CD4-positive, alpha-beta T cell treated with Interleukin-17A for 1 hour (primary cell): ENCODE measurements at regions not wholly inside any gene's neighbourhood (a gene's known extent, or its start where the extent isn't known, plus 50 kb on each side); places are given as distances from the start of the nearest gene placed in this dataset.
"Not testable (repeated sequence)": the region's sequence is repeated elsewhere in the genome, so short reads cannot be mapped to it uniquely, and the experiment has no call there.

Source experiments
- DNase-seq: peaks from one replicate; pipeline ENCODE4 v3.0.0-alpha.2; 2020

GRCh38 chr2:21194147-21194546 is 70.4 kb downstream of the TDRD15 start:
- no peak for DNase-seq

- DNase-seq, result no peak
Measured at GRCh38 chr2:21194858-21195271, 71.1 kb downstream of the TDRD15 start.

GRCh38 chr2:21195326-21195725 is 71.6 kb downstream of the TDRD15 start:
- DNase-seq, result no peak

DNA sequence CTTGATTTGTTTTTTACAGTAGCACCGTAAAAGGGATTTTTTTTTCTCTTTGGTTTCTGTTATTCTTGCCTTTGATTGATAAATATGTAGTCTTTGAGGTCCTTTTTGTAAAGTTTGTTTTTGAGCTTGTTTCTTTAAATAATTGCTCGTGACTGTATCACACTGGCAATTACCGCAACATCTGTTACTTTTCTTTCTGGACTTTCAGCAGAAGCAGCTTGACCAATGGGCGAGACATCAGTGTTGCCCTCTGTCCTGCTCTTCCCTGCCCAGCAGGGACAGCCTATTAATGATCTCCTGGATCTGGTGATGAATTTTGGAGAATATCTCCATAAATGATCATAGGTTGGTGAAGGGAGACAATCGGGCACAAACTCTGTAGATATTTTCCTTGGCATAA is 74.9 kb downstream of the TDRD15 start:
- DNase-seq, result no peak

- no peak for DNase-seq
Measured at GRCh38 chr2:21203976-21204375, 80.2 kb downstream of the TDRD15 start.

GRCh38 chr2:21214085-21214484 is 90.3 kb downstream of the TDRD15 start:
- DNase-seq, result not testable (repeated sequence)

DNA sequence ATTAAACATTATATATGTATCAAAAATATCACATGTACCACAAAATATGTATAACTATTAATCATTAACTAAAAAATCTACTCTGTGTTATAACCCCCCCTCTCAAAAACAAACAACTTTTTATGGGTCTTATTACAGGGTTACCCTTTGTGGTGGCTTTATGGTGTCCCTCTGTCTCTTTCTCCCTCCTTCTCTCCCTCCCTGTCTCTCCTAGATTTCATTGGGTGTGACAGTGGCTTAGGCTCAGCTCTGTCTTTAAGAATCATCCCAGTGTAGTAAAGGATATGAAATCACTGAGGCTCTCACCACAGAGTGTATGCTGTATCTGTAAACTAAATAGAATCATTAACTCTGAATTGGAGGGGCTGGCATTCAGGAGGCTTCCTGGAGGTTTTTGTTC is 93.7 kb downstream of the TDRD15 start:
- no peak for DNase-seq

DNA sequence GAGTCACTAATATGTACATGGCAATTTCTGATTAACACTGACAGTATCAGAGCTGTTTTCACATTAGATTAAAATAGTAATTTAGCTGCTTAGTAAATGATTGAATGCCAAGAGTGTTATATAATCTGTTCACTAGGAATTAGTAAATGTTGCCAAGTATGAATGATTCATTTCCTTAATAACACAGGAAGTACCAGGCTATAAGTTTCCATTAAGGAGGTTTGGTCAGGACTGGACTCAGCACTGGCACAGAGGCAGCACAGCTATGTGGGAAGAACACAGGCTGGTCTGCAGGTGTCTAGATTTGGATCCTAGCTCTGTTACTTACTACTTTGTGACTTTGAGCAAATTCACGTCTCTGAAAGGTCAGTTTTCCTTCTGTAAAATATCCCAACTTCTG is 97.2 kb downstream of the TDRD15 start:
- DNase-seq, result no peak

- no peak for DNase-seq
Measured at GRCh38 chr2:21223618-21224017, 99.8 kb downstream of the TDRD15 start.

DNA sequence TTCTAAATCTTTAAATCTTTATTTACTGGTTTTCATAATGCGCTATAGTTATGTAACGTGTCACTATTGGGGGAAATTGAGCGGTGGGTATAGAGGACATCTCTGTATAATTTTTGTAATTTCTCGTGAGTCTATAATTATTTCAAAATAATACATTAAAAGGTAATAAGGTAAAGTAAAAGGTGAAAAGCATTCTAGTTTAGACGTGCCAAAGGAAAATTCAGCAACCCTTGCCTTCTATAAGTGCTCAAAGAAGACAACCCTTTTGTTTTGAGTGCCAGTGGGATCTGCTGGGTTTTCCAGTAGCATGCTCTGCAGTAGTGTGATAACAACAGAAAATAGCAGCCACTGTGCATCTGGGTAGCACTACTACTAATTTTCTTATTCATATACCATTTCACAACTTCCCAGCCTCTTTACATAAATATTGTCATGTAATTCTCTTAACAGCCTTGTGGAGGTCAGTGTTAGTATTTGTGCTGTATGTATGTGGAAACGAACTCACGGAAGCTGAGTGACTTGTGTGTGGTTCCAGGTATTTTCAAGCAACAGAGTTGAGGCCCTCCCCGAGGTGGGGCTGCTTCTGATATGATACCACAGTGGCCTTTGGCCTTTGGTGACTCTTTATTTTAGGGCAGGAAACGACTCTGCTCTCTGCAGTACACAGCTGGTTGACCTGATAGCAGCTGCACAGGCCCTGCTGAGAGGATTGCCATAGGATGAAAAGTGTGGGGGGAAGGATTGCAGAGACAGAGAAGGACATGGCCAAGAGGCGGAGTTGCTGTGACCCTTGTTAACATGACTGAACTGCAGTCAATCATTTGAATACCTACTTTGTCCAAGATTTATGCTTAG is 104.5 kb downstream of the TDRD15 start:
- no peak for DNase-seq

DNA sequence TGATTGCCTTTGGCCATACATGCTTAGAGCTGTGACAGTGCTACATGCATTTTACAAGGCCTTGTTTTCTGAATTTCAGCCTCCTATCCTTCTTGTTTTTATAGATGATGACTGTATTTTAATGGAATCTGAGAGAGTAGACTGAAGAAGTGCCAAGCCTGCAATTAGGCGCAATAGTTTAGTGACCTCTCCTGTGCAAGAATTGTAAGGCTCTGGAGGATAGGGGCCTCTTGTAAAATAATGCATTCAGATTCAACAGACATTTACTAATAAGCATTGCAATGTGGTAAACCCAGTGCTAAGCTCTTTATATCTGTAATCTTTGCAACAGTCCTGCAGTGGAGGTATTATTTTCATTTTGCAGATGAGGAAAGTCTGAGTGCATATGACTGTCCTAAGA is 105.5 kb downstream of the TDRD15 start:
- no peak for DNase-seq

DNA sequence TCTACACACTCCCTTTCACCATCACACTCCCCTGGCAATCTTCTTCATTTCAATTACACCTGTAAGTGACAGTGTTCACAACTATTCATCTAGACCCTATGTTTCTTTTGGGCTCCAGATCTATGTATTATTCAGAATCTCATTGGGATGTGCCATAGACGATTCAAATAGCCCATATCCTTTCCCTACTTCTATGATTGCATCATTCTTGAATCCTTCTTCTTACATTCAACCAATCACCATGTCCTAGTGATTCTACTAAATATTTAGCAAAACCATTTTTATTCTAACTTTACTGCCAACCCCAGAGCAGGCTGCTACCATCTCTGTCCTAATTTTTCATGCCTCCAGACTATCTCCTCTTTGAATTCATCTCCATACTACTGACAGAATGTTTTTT is 106.4 kb downstream of the TDRD15 start:
- DNase-seq, result no peak

DNA sequence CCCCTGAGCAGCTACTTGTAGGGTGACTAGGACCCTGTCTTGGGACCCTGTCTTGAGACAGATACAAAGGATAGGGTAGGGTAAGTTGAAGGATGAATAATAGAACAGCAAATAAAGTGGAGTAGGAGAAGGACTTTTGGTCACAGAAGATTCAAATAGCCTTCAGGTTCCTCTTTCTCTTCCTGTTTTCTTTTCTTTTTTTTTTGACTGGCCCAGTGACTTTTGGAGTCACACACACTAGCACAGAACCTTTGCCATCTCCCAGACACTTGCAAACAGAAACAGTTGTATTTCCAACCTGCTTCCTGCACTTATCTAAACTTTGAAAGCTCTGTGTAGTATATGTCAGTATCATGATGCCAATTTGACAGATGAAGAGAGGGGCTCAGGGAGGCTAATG is 108.2 kb downstream of the TDRD15 start:
- no peak for DNase-seq

GRCh38 chr2:21233194-21233593 is 109.4 kb downstream of the TDRD15 start:
- DNase-seq, result no peak

DNA sequence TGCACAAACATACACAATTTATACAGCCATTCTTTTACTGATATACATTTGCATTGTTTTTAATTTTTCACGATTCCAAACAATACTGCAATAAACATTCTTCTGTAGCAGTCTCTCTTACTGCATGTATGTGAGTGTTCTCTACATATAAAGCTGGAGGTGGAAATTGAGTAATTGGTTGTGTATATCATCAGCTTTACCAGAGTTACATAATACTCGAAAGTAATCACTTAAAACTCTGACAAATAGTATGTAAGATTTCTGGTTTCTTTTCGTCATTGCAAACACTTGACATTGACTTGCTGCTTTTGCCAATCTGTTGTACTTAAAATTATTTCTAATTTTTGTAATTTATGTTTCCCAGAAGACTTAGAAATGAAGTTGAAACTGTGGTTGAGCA is 110.2 kb downstream of the TDRD15 start:
- DNase-seq, result no peak

DNA sequence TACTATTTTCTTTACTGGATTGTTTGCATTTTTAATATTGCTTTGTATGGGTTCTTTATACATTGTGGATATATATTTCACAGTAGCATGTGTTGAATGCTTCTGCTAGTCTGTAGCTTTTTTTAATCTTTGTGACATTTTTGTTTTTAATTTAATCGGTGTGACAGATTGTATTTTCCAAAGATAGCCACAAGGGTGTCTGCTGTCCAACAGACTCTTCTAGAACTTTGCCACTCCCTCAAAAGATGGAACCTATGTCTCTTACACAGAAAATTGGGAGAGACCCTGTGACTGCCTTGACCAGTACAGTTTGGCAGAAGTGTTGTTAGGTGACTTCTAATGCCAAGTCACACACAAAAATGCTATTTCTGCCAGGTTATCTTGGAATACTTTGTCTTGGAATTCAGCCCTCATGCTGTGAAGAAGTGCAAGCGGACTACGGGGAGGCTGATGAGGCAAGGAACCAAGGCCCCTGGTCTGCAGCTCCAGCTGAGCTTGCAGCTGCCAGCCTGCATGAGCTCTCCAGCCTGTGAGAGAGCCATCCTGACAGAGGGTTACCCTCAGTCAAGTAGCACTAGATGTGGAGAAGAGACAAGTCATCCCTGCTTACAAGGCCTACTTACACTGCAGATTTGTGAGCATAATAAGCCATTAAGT is 110.8 kb downstream of the TDRD15 start:
- no peak for DNase-seq

GRCh38 chr2:21239749-21240148 is 116.0 kb downstream of the TDRD15 start:
- DNase-seq, result not testable (repeated sequence)

DNA sequence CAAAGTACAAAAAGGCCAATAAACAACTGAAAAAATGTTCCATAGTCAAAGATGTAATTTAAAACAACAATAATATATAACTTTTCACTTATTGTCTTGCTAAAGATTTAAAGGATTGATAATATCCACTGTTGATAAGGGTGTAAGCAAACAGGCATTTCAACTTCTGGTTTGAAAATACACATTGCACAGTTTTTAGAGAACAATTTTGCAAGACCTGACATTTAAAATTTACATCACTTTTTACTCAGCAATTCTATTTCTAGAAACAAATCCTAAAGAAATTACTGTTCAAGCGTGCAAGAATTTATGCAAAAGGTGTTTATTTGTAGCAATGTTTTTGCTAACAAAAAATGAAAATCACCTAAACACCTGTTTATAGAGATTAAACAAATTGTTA is 120.4 kb downstream of the TDRD15 start:
- no peak for DNase-seq

DNA sequence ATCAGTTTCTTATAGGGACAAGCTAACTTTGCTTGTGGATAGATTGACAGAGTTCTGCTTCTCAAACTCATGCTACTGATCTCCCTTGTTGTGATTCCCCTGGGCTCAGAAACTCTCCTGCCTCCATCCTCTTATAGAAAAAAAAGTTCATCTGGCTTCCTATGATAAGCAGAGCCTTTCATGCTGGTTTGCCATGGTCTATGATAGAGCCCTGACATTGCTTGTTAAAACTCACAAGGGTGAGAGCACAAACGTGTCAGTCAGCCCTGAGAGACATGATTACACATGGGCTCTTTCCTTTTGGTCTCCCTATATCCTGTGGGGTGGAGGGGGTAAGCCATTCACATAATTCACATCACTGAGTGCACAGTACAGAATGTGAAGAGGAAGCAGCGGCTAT is 121.8 kb downstream of the TDRD15 start:
- DNase-seq, result no peak

DNA sequence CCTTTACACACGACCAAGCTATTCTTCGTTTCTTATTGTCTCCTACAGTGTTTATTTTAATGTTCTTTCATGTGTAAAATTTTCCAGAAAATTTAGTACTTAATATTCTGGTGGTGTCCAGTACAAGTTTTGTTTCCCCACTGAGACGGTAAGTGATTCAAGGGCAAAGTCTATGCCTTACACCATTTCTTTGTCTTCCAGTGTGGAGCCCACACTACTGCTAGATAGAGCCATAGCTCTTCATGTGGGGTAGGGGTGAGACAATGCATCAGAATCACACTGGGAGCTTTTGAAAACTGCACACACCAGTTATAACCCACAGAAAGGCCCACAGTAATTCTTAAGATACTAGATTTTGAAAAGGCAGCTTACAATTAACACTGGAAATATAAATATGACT is 125.6 kb downstream of the TDRD15 start:
- DNase-seq, result no peak

GRCh38 chr2:21250673-21251072 is 126.9 kb downstream of the TDRD15 start:
- no peak for DNase-seq

DNA sequence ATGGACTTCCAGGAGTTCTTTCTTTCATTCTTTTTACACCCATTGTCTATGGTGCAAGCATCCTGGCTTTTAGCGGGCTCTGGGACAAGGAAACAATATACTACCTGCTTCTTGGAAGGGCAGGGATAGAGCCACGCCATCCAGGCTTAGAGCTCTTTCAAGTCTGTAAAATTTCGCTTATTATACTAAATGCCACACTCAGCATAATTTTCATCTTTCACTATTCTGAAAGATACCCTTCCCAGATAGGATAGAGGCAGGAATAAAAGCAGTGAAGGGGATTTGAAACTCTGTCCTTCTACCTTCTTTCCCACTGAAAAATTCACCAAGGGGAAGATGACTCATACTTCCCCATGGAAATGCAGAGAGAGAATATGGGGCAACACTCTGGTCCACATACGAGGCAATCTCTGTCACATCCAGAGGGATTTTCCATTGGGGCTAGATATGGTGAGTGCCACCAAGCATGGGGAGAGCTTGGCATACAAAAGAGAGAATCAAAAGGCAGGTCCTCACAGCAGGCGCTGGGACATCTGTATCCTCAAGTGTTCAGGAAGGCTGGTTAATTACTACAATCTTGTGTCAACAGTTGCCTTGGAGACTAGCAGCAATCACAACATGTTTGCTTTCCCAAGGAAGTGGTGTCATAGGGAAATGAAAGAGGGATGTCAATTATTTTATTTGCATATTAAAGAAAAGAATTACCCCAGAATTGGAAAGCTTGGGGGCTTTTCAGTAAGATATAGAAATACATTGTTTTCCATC is 127.6 kb downstream of the TDRD15 start:
- no peak for DNase-seq

GRCh38 chr2:21253311-21254027 is 129.7 kb downstream of the TDRD15 start:
- no peak for DNase-seq
